ENCODE measurements at regions not wholly inside any gene's neighbourhood (a gene's known extent, or its start where the extent isn't known, plus 50 kb on each side); places are given as distances from the start of the nearest gene placed in this dataset.

- Mint-ChIP-seq H3K36me3 (ENCODE audit: low read depth) (no peaks in the 10 kb centered on the region), H3K4me1 (peaks cover 17% of the 10 kb centered on the region), H3K4me3 (no peak overlapping the region), H3K27me3 (no peaks in the 10 kb centered on the region), H3K9me3 (no peaks in the 10 kb centered on the region), H3K27ac (no peak overlapping the region)
- POLR2A ChIA-PET = no interaction called here
- ATAC-seq (ENCODE audit: low read depth) (no peak), DNase-seq (no peak)
- TF ChIP-seq CTCF (IDR thresholded peaks at IDR 0.05) = no peak
- intact Hi-C loops (cut with micrococcal nuclease) = no loop called here
- CTCF ChIA-PET = interaction anchor here (1.7 kb wide), 1 partner anchor 37 kb away, joined by 6 read pairs; no protein-coding TSS in a partner anchor
These were observed 84.5 kb upstream of the FRY start for GRCh38 chr13:31947105-31947504.

GRCh38 chr13:31947506-31947905 lies 84.1 kb upstream of the FRY start:
- no peaks in the 10 kb centered on the region for H3K36me3 Mint-ChIP-seq (ENCODE audit: low read depth)
- ChIA-PET POLR2A (no interaction called here), CTCF (interaction anchor here (1.7 kb wide), 1 partner anchor 37 kb away, joined by 6 read pairs; no protein-coding TSS in a partner anchor)
- DNase-seq = no peak
- intact Hi-C loops (cut with micrococcal nuclease) = no loop called here
- no peak overlapping the region for H3K4me3 Mint-ChIP-seq
- no peak for TF ChIP-seq CTCF (IDR thresholded peaks at IDR 0.05)
- no peaks in the 10 kb centered on the region for H3K27me3 Mint-ChIP-seq
- H3K9me3 Mint-ChIP-seq = no peaks in the 10 kb centered on the region
- H3K4me1 Mint-ChIP-seq = peaks cover 17% of the 10 kb centered on the region
- H3K27ac Mint-ChIP-seq = no peak overlapping the region
- ATAC-seq (ENCODE audit: low read depth) = no peak

GRCh38 chr13:31949486-31949885 lies 82.1 kb upstream of the FRY start:
- no peaks in the 10 kb centered on the region for H3K27me3 Mint-ChIP-seq
- H3K4me1 Mint-ChIP-seq = peaks cover 17% of the 10 kb centered on the region
- no peak for DNase-seq
- no peaks in the 10 kb centered on the region for H3K36me3 Mint-ChIP-seq (ENCODE audit: low read depth)
- intact Hi-C loops (cut with micrococcal nuclease) = no loop called here
- CTCF ChIA-PET = no interaction called here
- POLR2A ChIA-PET = interaction anchor here (1.4 kb wide), 1 partner anchor 365 kb away, joined by 3 read pairs; the partner anchor contains the start of genes BRCA2 and ZAR1L
- H3K4me3 Mint-ChIP-seq = no peak overlapping the region
- no peak overlapping the region for H3K27ac Mint-ChIP-seq
- no peak for TF ChIP-seq CTCF (IDR thresholded peaks at IDR 0.05)
- no peaks in the 10 kb centered on the region for H3K9me3 Mint-ChIP-seq
- no peak for ATAC-seq (ENCODE audit: low read depth)

GRCh38 chr13:31950111-31950815 lies 81.3 kb upstream of the FRY start:
- Mint-ChIP-seq H3K4me3 (no peak overlapping the region), H3K36me3 (ENCODE audit: low read depth) (no peaks in the 10 kb centered on the region), H3K27ac (no peak overlapping the region), H3K27me3 (no peaks in the 10 kb centered on the region), H3K4me1 (peaks cover 17% of the 10 kb centered on the region), H3K9me3 (no peaks in the 10 kb centered on the region)
- intact Hi-C loops (cut with micrococcal nuclease) = no loop called here
- TF ChIP-seq CTCF (IDR thresholded peaks at IDR 0.05) = no peak
- no peak for ATAC-seq (ENCODE audit: low read depth)
- no peak for DNase-seq
- ChIA-PET POLR2A (interaction anchor here (1.0 to 1.4 kb wide), 2 partner anchors 15 to 365 kb away, joined by 3 read pairs; partner anchors contain the start of genes BRCA2 and ZAR1L), CTCF (no interaction called here)

GRCh38 chr13:31951215-31951678 lies 80.3 kb upstream of the FRY start:
- DNase-seq = peak; percentile 34
- Mint-ChIP-seq H3K27me3 (no peaks in the 10 kb centered on the region), H3K4me1 (peaks cover 21% of the 10 kb centered on the region), H3K27ac (peak overlapping the region; percentile 86), H3K9me3 (no peaks in the 10 kb centered on the region), H3K4me3 (no peak overlapping the region), H3K36me3 (ENCODE audit: low read depth) (no peaks in the 10 kb centered on the region)
- ChIA-PET CTCF (interaction anchor here (0.6 to 0.7 kb wide), 2 partner anchors 41 to 360 kb away, joined by 3 to 4 read pairs; no protein-coding TSS in a partner anchor), POLR2A (interaction anchor here (1.0 kb wide), 1 partner anchor 14 kb away, joined by 3 read pairs; no protein-coding TSS in a partner anchor)
- ATAC-seq (ENCODE audit: low read depth) = peak; percentile 87
- TF ChIP-seq CTCF (IDR thresholded peaks at IDR 0.05) = no peak
- intact Hi-C loops (cut with micrococcal nuclease) = loop anchor here (1.0 kb wide), 2 partner anchors 14 to 41 kb away; no protein-coding TSS in a partner anchor
